CD4-positive, CD25-positive, alpha-beta regulatory T cell (primary cell): ENCODE measurements at regions not wholly inside any gene's neighbourhood (a gene's known extent, or its start where the extent isn't known, plus 50 kb on each side); places are given as distances from the start of the nearest gene placed in this dataset.

Source experiments
- ATAC-seq, 2 donors: fragments of 150-1000 bp; cut with Tn5 transposase; one replicate each; pipeline ENCODE4 v1.10.0; 2021; ENCODE audit warnings: low read depth in 2 of 2, moderate number of reproducible peaks in 2 of 2, moderate library complexity in 1 of 2
- DNase-seq, 3 donors: peaks; one replicate each; pipeline versions ENCODE4 v3.0.0 to v3.0.0-alpha.2; 2012 to 2022; ENCODE audit warnings: mixed read lengths in 1 of 3
- H3K27ac ChIP-seq: one replicate; pipeline ENCODE4 v1.7.0; 2013; ENCODE audit warnings: mild to moderate bottlenecking, low read length; ENCODE audit not compliant: insufficient read depth, poor library complexity, severe bottlenecking
- H3K27me3 ChIP-seq: one replicate; pipeline ENCODE4 v1.7.0; 2013; ENCODE audit warnings: low read length; ENCODE audit not compliant: control insufficient read depth, insufficient read depth
- H3K36me3 ChIP-seq: one replicate; pipeline ENCODE4 v1.7.0; 2013; ENCODE audit warnings: mild to moderate bottlenecking, low read length, moderate library complexity; ENCODE audit not compliant: control insufficient read depth, insufficient read depth
- H3K4me1 ChIP-seq: 2 replicates; pipeline ENCODE4 v1.7.0; 2013; ENCODE audit warnings: mild to moderate bottlenecking, low read length; ENCODE audit not compliant: insufficient read depth, control insufficient read depth, poor library complexity, severe bottlenecking
- H3K4me3 ChIP-seq: one replicate; pipeline ENCODE4 v1.7.0; 2013; ENCODE audit warnings: low read depth, mild to moderate bottlenecking, low read length, moderate library complexity
- H3K9me3 ChIP-seq, 2 experiments: 1 replicate in 1 of 2; 2 replicates in 1 of 2; pipeline ENCODE4 v1.7.0; 2013; ENCODE audit warnings: low read length in 2 of 2, mild to moderate bottlenecking in 1 of 2, moderate library complexity in 1 of 2; ENCODE audit not compliant: control insufficient read depth in 2 of 2
- H3K27ac Mint-ChIP-seq, 3 donors: one replicate each; pipeline ENCODE4 v1.8.0; 2020 to 2022; ENCODE audit warnings: mild to moderate bottlenecking in 3 of 3, mixed read lengths in 3 of 3, moderate library complexity in 2 of 3
- H3K27me3 Mint-ChIP-seq: one replicate; pipeline ENCODE4 v1.8.0; 2022; ENCODE audit warnings: mild to moderate bottlenecking, mixed read lengths
- H3K36me3 Mint-ChIP-seq: one replicate; pipeline ENCODE4 v1.8.0; 2020; ENCODE audit warnings: mixed read lengths
- H3K4me1 Mint-ChIP-seq, 4 donors: one replicate each; pipeline ENCODE4 v1.8.0; 2020 to 2022; ENCODE audit warnings: mixed read lengths in 4 of 4, mild to moderate bottlenecking in 1 of 4
- H3K4me3 Mint-ChIP-seq, 4 donors: one replicate each; pipeline ENCODE4 v1.8.0; 2020 to 2022; ENCODE audit warnings: mild to moderate bottlenecking in 4 of 4, mixed read lengths in 4 of 4, moderate library complexity in 3 of 4
- H3K9me3 Mint-ChIP-seq, 7 donors: one replicate each; pipeline ENCODE4 v1.8.0; 2020 to 2022; ENCODE audit warnings: mixed read lengths in 7 of 7, mild to moderate bottlenecking in 3 of 7, moderate library complexity in 2 of 7

DNA sequence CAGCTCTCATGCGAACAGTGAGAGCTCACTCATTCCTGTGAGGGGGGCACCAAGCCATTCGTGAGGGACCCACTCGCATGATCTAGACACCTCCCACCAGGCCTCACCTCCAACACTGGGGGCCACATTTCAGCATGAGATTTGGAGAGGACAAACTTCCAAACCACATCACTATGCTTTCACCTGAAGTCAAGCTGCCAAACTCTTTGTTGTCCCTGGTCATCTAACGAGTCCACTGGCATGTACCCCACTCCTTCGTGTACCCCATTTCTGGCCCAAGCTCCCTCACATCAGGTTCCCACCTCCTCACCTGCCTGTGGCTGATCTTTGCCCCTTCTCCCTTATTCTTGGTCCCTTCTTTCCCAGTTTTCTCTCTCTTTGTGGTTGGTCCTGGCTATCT lies 198.9 kb downstream of the ADAMTS15 start:
- ATAC-seq (no peak), DNase-seq (no peak)
- Histone ChIP-seq H3K9me3 (no peaks in the 10 kb centered on the region), H3K4me1 (no peaks in the 10 kb centered on the region), H3K27ac (no peak overlapping the region), H3K27me3 (peaks cover 2% of the 10 kb centered on the region), H3K4me3 (no peak overlapping the region), H3K36me3 (no peaks in the 10 kb centered on the region)
- Mint-ChIP-seq H3K4me1 (no peaks in the 10 kb centered on the region), H3K4me3 (no peak overlapping the region), H3K9me3 (peaks cover 0 to 2% (median 0%) of the 10 kb centered on the region in 7 donors), H3K27me3 (no peaks in the 10 kb centered on the region), H3K36me3 (no peaks in the 10 kb centered on the region), H3K27ac (no peak overlapping the region)

- Mint-ChIP-seq H3K4me3 (no peak overlapping the region), H3K27ac (no peak overlapping the region), H3K36me3 (no peaks in the 10 kb centered on the region), H3K4me1 (no peaks in the 10 kb centered on the region), H3K9me3 (peaks cover 0 to 2% (median 0%) of the 10 kb centered on the region in 7 donors), H3K27me3 (peaks cover 5% of the 10 kb centered on the region)
- Histone ChIP-seq H3K27me3 (peaks cover 2% of the 10 kb centered on the region), H3K4me3 (no peak overlapping the region), H3K4me1 (no peaks in the 10 kb centered on the region), H3K27ac (no peak overlapping the region), H3K36me3 (no peaks in the 10 kb centered on the region), H3K9me3 (no peaks in the 10 kb centered on the region)
- no peak for ATAC-seq
- DNase-seq: no peak
Observed at GRCh38 chr11:130649801-130650200, 201.4 kb downstream of the ADAMTS15 start.

- Histone ChIP-seq H3K27ac (no peak overlapping the region), H3K9me3 (no peaks in the 10 kb centered on the region), H3K36me3 (no peaks in the 10 kb centered on the region), H3K4me3 (no peak overlapping the region), H3K27me3 (no peaks in the 10 kb centered on the region), H3K4me1 (no peaks in the 10 kb centered on the region)
- DNase-seq (no peak), ATAC-seq (no peak)
- no peaks in the 10 kb centered on the region for H3K4me1 Mint-ChIP-seq
- H3K27me3 Mint-ChIP-seq: peaks cover 5% of the 10 kb centered on the region
- H3K36me3 Mint-ChIP-seq: no peaks in the 10 kb centered on the region
- no peak overlapping the region for H3K27ac Mint-ChIP-seq
- peaks cover 0 to 2% (median 0%) of the 10 kb centered on the region in 7 donors for H3K9me3 Mint-ChIP-seq
- no peak overlapping the region for H3K4me3 Mint-ChIP-seq
Observed at GRCh38 chr11:130650456-130651030, 202.1 kb downstream of the ADAMTS15 start.

- H3K27me3 Mint-ChIP-seq: peaks cover 5% of the 10 kb centered on the region
- H3K4me3 Mint-ChIP-seq: no peak overlapping the region
- no peaks in the 10 kb centered on the region for H3K27me3 ChIP-seq
- no peaks in the 10 kb centered on the region for H3K36me3 Mint-ChIP-seq
- no peaks in the 10 kb centered on the region for H3K4me1 ChIP-seq
- no peak overlapping the region for H3K27ac Mint-ChIP-seq
- H3K4me1 Mint-ChIP-seq: no peaks in the 10 kb centered on the region
- peaks cover 0 to 6% (median 0%) of the 10 kb centered on the region in 7 donors for H3K9me3 Mint-ChIP-seq
- ATAC-seq (no peak), DNase-seq (no peak)
- H3K4me3 ChIP-seq: no peak overlapping the region
- H3K36me3 ChIP-seq: no peaks in the 10 kb centered on the region
- no peaks in the 10 kb centered on the region for H3K9me3 ChIP-seq
- H3K27ac ChIP-seq: no peak overlapping the region
Observed at GRCh38 chr11:130651066-130651855, 202.8 kb downstream of the ADAMTS15 start.

- Mint-ChIP-seq H3K4me3 (no peak overlapping the region), H3K4me1 (no peaks in the 10 kb centered on the region), H3K27me3 (peaks cover 5% of the 10 kb centered on the region), H3K36me3 (no peaks in the 10 kb centered on the region), H3K9me3 (peaks cover 0 to 6% (median 0%) of the 10 kb centered on the region in 7 donors), H3K27ac (no peak overlapping the region)
- H3K9me3 ChIP-seq: no peaks in the 10 kb centered on the region
- no peaks in the 10 kb centered on the region for H3K36me3 ChIP-seq
- no peak for DNase-seq
- no peak overlapping the region for H3K4me3 ChIP-seq
- no peak overlapping the region for H3K27ac ChIP-seq
- H3K4me1 ChIP-seq: no peaks in the 10 kb centered on the region
- H3K27me3 ChIP-seq: no peaks in the 10 kb centered on the region
- no peak for ATAC-seq
Observed at GRCh38 chr11:130652671-130653335, 204.4 kb downstream of the ADAMTS15 start.

- ATAC-seq: no peak
- Histone ChIP-seq H3K36me3 (no peaks in the 10 kb centered on the region), H3K4me1 (no peaks in the 10 kb centered on the region), H3K27me3 (no peaks in the 10 kb centered on the region), H3K27ac (no peak overlapping the region), H3K9me3 (no peaks in the 10 kb centered on the region), H3K4me3 (no peak overlapping the region)
- no peaks in the 10 kb centered on the region for H3K4me1 Mint-ChIP-seq
- DNase-seq: no peak
- H3K36me3 Mint-ChIP-seq: no peaks in the 10 kb centered on the region
- no peak overlapping the region for H3K27ac Mint-ChIP-seq
- peaks cover 10% of the 10 kb centered on the region for H3K27me3 Mint-ChIP-seq
- H3K4me3 Mint-ChIP-seq: no peak overlapping the region
- peaks cover 0 to 8% (median 0%) of the 10 kb centered on the region in 7 donors for H3K9me3 Mint-ChIP-seq
Observed at GRCh38 chr11:130653838-130654636, 205.6 kb downstream of the ADAMTS15 start.

GRCh38 chr11:130655300-130655699 lies 206.9 kb downstream of the ADAMTS15 start:
- H3K27me3 ChIP-seq: no peaks in the 10 kb centered on the region
- no peaks in the 10 kb centered on the region for H3K36me3 Mint-ChIP-seq
- H3K4me3 Mint-ChIP-seq: no peak overlapping the region
- peaks cover 10% of the 10 kb centered on the region for H3K27me3 Mint-ChIP-seq
- H3K36me3 ChIP-seq: no peaks in the 10 kb centered on the region
- DNase-seq (no peak), ATAC-seq (no peak)
- H3K9me3 Mint-ChIP-seq: peaks cover 0 to 8% (median 0%) of the 10 kb centered on the region in 7 donors
- H3K27ac ChIP-seq: no peak overlapping the region
- no peaks in the 10 kb centered on the region for H3K4me1 ChIP-seq
- H3K27ac Mint-ChIP-seq: no peak overlapping the region
- H3K4me1 Mint-ChIP-seq: no peaks in the 10 kb centered on the region
- H3K9me3 ChIP-seq: no peaks in the 10 kb centered on the region
- no peak overlapping the region for H3K4me3 ChIP-seq
